Small intestine (tissue), 7 donors: ENCODE measurements at regions not wholly inside any gene's neighbourhood (a gene's known extent, or its start where the extent isn't known, plus 50 kb on each side); places are given as distances from the start of the nearest gene placed in this dataset.

Experiments
- DNase-seq, 2 donors: peaks; one replicate each; pipeline versions ENCODE4 v3.0.0 to v3.0.0-alpha.2; 2013
- FAIRE-seq: peaks from 2 replicates; lab custom pipeline; 2012; peaks lifted over from hg19 to GRCh38; lab: Jason Lieb, UNC
- H3K27ac ChIP-seq, 3 donors: one replicate each; pipeline ENCODE4 v1.5.1; 2013; ENCODE audit warnings: low read length in 2 of 3, mild to moderate bottlenecking in 2 of 3, control low read depth in 1 of 3, inconsistent platforms in 1 of 3, low read depth in 1 of 3, moderate library complexity in 1 of 3
- H3K27me3 ChIP-seq, 3 donors: one replicate each; pipeline ENCODE4 v1.6.1; 2013; ENCODE audit warnings: low read length in 3 of 3, inconsistent platforms in 1 of 3; ENCODE audit not compliant: control insufficient read depth in 3 of 3, insufficient read depth in 3 of 3
- H3K36me3 ChIP-seq, 3 donors: one replicate each; pipeline ENCODE4 v1.6.1; 2013; ENCODE audit warnings: low read length in 3 of 3, inconsistent platforms in 1 of 3, low read depth in 1 of 3, mild to moderate bottlenecking in 1 of 3, moderate library complexity in 1 of 3; ENCODE audit not compliant: control insufficient read depth in 3 of 3, insufficient read depth in 2 of 3
- H3K4me1 ChIP-seq, 3 donors: one replicate each; pipeline ENCODE4 v1.6.1; 2013; ENCODE audit warnings: low read length in 2 of 3, inconsistent platforms in 1 of 3, low read depth in 1 of 3, mild to moderate bottlenecking in 1 of 3, moderate library complexity in 1 of 3; ENCODE audit not compliant: control insufficient read depth in 3 of 3, insufficient read depth in 2 of 3
- H3K4me3 ChIP-seq, 3 donors: one replicate each; pipeline ENCODE4 v1.5.1; 2013; ENCODE audit warnings: low read length in 3 of 3, control low read depth in 1 of 3, inconsistent platforms in 1 of 3, low read depth in 1 of 3, mild to moderate bottlenecking in 1 of 3, moderate library complexity in 1 of 3
- H3K9me3 ChIP-seq, 2 donors: one replicate each; pipeline ENCODE4 v1.6.1; 2013; ENCODE audit warnings: low read depth in 1 of 2, low read length in 1 of 2; ENCODE audit not compliant: control insufficient read depth in 2 of 2, insufficient read depth in 1 of 2
- WGBS, 3 donors: extraction: QIAGEN DNeasy Blood & Tissue Kit; methylation state at CpG; one replicate each; pipeline ENCODE4 v1.1.7; 2013; 5-methylcytosine and 5-hydroxymethylcytosine counted together
- donor health status: healthy with polysubstance abuse.
- donor health status: control.
- donor health status: control.
- donor health status: Bipolar disorder and iron deficiency.
- donor health status: healthy.

DNA sequence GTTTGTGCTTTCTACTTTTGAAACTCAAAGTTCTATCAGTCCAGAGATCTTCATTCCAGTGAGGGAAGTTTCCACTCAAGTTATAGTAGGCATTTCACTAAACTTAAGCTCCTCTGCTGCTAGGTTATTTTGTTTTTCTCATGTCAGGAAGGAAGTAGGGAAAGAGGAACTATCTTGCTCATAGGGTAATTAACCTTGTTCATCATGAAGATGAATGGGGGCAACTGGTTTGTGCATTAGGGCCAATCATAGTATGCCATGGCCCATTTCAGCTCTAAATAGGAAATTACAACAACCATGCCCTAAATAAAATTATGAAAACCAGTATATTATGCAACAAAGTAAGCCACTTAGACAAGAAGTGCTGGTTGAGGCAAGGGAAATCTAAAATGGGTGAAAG lies 804.7 kb upstream of the NDST4 start:
- DNase-seq (no peak), FAIRE-seq (no peak)
- Histone ChIP-seq H3K36me3 (no peaks in the 10 kb centered on the region), H3K4me1 (no peaks in the 10 kb centered on the region), H3K27ac (no peak overlapping the region), H3K9me3 (no peaks in the 10 kb centered on the region), H3K27me3 (no peaks in the 10 kb centered on the region), H3K4me3 (no peak overlapping the region)

DNA sequence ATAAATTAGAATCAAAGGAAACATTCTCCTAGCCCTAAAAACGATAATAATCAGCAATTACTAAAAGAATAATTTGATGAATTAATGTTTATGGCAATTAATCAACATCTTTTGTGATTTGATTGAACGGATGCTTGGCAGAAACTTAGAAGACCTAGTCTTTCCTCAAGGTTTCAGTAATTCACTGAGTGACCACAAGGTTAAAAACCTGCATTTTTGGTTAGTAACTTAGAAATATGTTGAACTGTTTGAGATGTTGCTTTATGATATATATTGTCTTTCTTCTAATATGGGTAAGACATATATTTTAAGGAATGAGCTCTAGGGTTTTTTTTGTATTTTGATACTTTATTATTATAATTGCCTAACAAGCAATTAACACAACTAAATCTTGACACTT lies 793.0 kb upstream of the NDST4 start:
- no peaks in the 10 kb centered on the region for H3K9me3 ChIP-seq
- peak; percentile 47 for FAIRE-seq
- no peak overlapping the region for H3K4me3 ChIP-seq
- no peak overlapping the region for H3K27ac ChIP-seq
- no peaks in the 10 kb centered on the region for H3K4me1 ChIP-seq
- no peak for DNase-seq
- WGBS, 3 donors, result 28 to 56% (median 40%) methylated on average over 2 of the region's 2 CpGs
- no peaks in the 10 kb centered on the region for H3K36me3 ChIP-seq
- H3K27me3 ChIP-seq, result no peaks in the 10 kb centered on the region

DNA sequence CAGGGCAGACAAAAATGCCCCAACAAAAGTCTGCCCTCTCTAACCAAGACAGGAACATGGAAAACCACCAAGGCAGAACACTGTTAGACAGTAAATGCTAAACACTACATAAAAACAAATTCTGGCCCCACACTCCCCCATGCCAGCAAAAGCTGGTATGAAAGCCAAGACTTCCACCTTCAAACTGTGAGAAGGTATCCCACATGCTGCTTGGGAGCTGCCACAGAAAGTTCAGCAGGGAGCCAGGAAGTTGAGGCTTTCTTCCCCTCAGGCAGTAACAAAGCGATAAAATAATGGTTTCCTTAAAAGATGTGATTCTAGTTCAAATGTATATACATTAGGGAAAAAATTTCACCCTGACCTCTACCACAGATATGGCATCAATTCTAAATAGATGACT lies 770.4 kb upstream of the NDST4 start:
- Histone ChIP-seq H3K36me3 (no peaks in the 10 kb centered on the region), H3K4me3 (no peak overlapping the region), H3K27me3 (no peaks in the 10 kb centered on the region), H3K9me3 (no peaks in the 10 kb centered on the region), H3K27ac (no peak overlapping the region), H3K4me1 (no peaks in the 10 kb centered on the region)
- WGBS, 3 donors, result 91 to 96% (median 95%) methylated on average over 1 of the region's 1 CpG
- DNase-seq (no peak), FAIRE-seq (no peak)

DNA sequence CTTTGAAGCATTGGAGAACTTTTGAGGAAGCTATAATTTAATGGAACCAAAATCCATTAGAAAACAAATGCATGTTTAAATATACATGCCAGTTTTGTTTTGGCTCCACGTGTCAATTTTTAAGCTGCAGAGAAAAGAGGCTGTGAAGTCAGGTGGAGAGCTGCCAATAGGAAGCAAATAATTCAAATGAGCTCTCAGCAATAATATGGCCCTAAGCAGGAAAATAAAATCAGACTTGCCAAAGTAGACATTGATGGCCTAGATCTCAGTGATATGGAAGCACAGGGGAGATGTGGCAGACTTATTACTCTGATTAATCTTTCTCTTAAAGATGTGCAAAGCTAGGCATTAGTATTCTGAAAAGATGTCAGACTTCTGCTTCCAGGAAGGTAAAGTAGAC lies 769.8 kb upstream of the NDST4 start:
- DNase-seq, result no peak
- H3K9me3 ChIP-seq, result no peaks in the 10 kb centered on the region
- no peaks in the 10 kb centered on the region for H3K4me1 ChIP-seq
- 13 to 20% (median 19%) methylated on average over 1 of the region's 1 CpG for WGBS, 3 donors
- H3K27ac ChIP-seq, result no peak overlapping the region
- no peaks in the 10 kb centered on the region for H3K27me3 ChIP-seq
- H3K4me3 ChIP-seq, result no peak overlapping the region
- H3K36me3 ChIP-seq, result no peaks in the 10 kb centered on the region
- no peak for FAIRE-seq

DNA sequence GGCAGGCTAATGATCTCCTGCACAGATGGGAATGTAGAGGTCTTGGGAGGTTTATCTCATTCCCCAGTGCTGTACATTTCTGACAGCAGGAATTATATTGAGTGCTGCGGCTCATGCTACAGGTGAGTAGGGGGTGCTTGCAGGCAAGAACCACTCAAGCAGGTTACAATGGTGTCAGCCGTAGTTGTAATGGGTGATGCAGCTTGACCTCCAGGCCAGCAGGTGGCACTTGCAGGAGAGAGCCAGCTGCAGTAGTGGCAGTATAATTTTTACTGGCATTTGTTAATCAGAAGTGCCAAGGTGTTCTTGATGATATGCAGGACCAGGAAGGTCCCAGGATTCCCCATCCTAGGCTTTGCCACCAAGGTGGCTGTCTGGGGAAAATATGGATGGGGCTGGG lies 759.6 kb upstream of the NDST4 start:
- no peaks in the 10 kb centered on the region for H3K4me1 ChIP-seq
- no peaks in the 10 kb centered on the region for H3K9me3 ChIP-seq
- H3K27me3 ChIP-seq, result no peaks in the 10 kb centered on the region
- 94 to 100% (median 98%) methylated on average over 2 of the region's 2 CpGs for WGBS, 3 donors
- FAIRE-seq (no peak), DNase-seq (no peak)
- H3K27ac ChIP-seq, result no peak overlapping the region
- no peak overlapping the region for H3K4me3 ChIP-seq
- H3K36me3 ChIP-seq, result no peaks in the 10 kb centered on the region

DNA sequence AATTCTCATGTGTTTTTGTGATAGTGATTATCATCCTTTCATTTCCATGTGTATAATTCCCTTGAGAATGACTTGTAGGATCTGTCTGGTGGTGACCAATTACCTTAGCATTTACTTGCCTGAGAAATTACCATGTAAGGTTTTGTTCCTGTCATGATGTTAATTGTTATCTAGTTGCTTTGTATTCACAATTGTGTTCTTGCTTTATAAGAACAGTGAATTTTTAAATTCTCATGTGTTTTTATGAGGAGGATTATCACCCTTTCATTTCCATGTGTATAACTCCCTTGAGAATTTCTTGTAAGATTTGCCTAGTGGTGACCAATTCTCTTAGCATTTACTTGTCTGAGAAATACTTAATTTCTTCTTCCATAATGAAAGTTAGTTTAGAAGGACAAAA lies 758.2 kb upstream of the NDST4 start:
- FAIRE-seq, result no peak
- H3K27me3 ChIP-seq, result no peaks in the 10 kb centered on the region
- H3K9me3 ChIP-seq, result no peaks in the 10 kb centered on the region
- H3K27ac ChIP-seq, result no peak overlapping the region
- no peaks in the 10 kb centered on the region for H3K36me3 ChIP-seq
- no peaks in the 10 kb centered on the region for H3K4me1 ChIP-seq
- no peak for DNase-seq
- H3K4me3 ChIP-seq, result no peak overlapping the region

DNA sequence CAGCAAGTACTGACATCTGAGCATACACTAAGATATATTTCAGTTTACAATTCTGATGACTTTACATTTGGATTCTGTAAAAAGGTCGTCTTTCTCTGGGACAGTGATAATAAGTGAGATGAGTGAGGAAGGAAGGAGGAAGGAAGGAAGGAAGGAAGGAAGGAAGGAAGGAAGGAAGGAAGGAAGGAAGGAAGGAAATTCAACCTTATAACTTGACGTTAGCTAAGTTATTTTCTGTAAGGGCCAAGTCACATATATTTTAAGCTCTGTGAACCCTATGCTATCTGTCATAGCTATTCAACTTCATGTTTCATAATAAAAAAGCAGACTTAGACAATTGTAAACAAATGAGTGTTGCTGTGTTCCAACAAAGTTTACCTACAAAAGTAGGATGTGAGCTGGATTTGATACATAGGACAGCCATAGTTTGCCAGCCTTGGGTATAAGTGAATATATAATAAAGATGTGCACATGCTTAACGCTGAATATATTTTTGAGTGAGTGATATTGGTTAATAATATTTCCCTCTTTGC lies 753.0 kb upstream of the NDST4 start:
- DNase-seq (no peak), FAIRE-seq (no peak)
- H3K27ac ChIP-seq, result no peak overlapping the region
- no peaks in the 10 kb centered on the region for H3K4me1 ChIP-seq
- no peak overlapping the region for H3K4me3 ChIP-seq
- H3K9me3 ChIP-seq, result no peaks in the 10 kb centered on the region
- H3K36me3 ChIP-seq, result no peaks in the 10 kb centered on the region
- WGBS, 3 donors, result 66 to 76% (median 72%) methylated on average over 3 of the region's 3 CpGs
- H3K27me3 ChIP-seq, result no peaks in the 10 kb centered on the region

DNA sequence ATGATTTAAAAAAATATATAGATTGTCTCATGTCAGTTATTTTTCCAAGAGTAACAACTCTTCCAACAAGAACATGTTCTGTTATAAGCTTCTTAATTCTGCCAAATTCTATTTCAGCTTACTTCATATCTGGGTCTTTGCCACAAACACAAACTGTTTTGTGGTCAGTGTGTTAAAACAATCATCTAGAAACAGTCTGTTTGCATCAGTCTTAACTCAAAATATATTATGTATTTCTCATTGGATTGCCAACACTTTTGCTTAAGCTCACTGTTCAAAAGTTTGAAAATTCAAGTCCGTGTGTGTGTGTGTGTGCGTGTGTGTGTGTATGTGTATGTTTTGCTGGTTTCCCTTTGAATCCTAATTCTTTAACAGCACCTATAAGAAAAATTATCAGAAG lies 752.3 kb upstream of the NDST4 start:
- Histone ChIP-seq H3K4me1 (no peaks in the 10 kb centered on the region), H3K27ac (no peak overlapping the region), H3K4me3 (no peak overlapping the region), H3K27me3 (no peaks in the 10 kb centered on the region), H3K9me3 (no peaks in the 10 kb centered on the region), H3K36me3 (no peaks in the 10 kb centered on the region)
- DNase-seq (no peak), FAIRE-seq (no peak)
- WGBS, 3 donors, result 16 to 40% (median 36%) methylated on average over 2 of the region's 2 CpGs

DNA sequence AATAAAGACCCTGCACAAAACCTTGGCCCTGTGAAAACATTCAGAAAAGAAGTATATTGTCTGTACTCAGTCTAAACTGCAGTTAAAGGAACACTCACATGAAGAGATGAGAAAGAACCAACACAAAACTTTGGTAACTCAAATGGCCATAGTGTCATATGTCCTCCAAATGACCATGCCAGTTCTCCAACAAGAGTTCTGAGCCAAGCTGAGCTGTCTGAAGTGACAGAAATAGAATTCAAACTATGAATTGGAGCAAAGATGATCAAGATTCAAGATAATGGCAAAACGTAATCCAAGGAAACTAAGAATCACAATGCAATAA lies 739.3 kb upstream of the NDST4 start:
- Histone ChIP-seq H3K27ac (no peak overlapping the region), H3K9me3 (no peaks in the 10 kb centered on the region), H3K4me3 (no peak overlapping the region), H3K36me3 (no peaks in the 10 kb centered on the region), H3K27me3 (no peaks in the 10 kb centered on the region), H3K4me1 (no peaks in the 10 kb centered on the region)
- WGBS, 3 donors, result 72 to 91% (median 83%) methylated on average over 1 of the region's 1 CpG
- FAIRE-seq, result no peak
- DNase-seq, result no peak
